HepG2 (cell line): ENCODE measurements at regions not wholly inside any gene's neighbourhood (a gene's known extent, or its start where the extent isn't known, plus 50 kb on each side); places are given as distances from the start of the nearest gene placed in this dataset.

Experiments used
- EP300 ChIP-seq, 3 experiments: sonication (generic) in 1 of 3; formaldehyde crosslinking in 1 of 3; IDR thresholded peaks; 2 replicates each; pipeline versions ENCODE4 v1.5.1 to v1.6.1; 2011 to 2020; ENCODE audit warnings: low read depth in 2 of 3, low read length in 2 of 3, borderline replicate concordance in 1 of 3, improper control_type of control experiment in 1 of 3, mild to moderate bottlenecking in 1 of 3, missing genetic modification reagents in 1 of 3, moderate library complexity in 1 of 3
- POLR2A ChIP-seq, 2 experiments: IDR thresholded peaks; 2 replicates each; pipeline ENCODE4 v1.6.1; 2011; ENCODE audit warnings: low read depth in 2 of 2, low read length in 2 of 2, mild to moderate bottlenecking in 1 of 2, moderate library complexity in 1 of 2; ENCODE audit not compliant: insufficient read depth in 1 of 2
- SP4 ChIP-seq: sonication (generic); formaldehyde crosslinking; IDR thresholded peaks from 2 replicates; pipeline ENCODE4 v1.8.1; 2023; ENCODE audit warnings: mild to moderate bottlenecking, missing genetic modification reagents
- TFAP4 ChIP-seq: sonication (generic); IDR thresholded peaks from 2 replicates; pipeline ENCODE4 v1.6.1; 2016; ENCODE audit warnings: low read depth, borderline replicate concordance
- ZFP36 ChIP-seq: fragments of 150-350 bp; IDR thresholded peaks from 2 replicates; pipeline ENCODE4 v1.6.1; 2018; ENCODE audit warnings: borderline replicate concordance, low read length, low read depth; ENCODE audit not compliant: partially characterized antibody
- ZNF232 ChIP-seq: sonication (generic); formaldehyde crosslinking; IDR thresholded peaks from 2 replicates; pipeline ENCODE4 v1.4.0; 2020; ENCODE audit warnings: missing genetic modification reagents, borderline replicate concordance
- ZNF34 ChIP-seq: sonication (generic); formaldehyde crosslinking; IDR thresholded peaks from 2 replicates; pipeline ENCODE4 v1.4.0; 2020; ENCODE audit warnings: mild to moderate bottlenecking, missing genetic modification reagents, borderline replicate concordance
- TF ChIP-seq, protein P1 (sequence below): IDR thresholded peaks from 2 replicates; pipeline ENCODE4 v1.6.1; 2016; ENCODE audit warnings: control low read depth

DNA sequence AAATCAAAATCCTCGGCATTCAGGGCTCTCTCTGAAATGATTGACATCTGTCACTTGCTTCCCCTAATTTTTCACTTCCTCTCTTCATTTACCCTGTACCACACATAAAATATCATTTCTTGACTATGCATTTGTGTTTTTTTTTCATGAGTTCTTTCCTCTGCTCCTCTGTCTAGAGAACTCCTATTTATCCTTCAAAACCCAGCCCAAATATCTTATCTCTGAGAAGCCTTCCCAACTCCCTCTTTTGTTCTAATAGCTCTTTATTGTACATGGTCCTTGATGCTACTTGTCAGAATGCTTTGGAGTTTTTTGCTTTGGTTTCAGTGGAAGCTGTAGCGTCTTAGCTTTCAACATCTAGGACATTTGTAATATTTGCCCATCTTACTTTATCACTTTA, 190.2 kb upstream of the CTBP2 start:
- no peak for TF ChIP-seq TFAP4
- TF ChIP-seq ZFP36, result no peak
- no peak for TF ChIP-seq ZNF34 (CRISPR knock-in tag)
- TF ChIP-seq SP4 (CRISPR knock-in tag), result no peak
- TF ChIP-seq, protein P1, sequence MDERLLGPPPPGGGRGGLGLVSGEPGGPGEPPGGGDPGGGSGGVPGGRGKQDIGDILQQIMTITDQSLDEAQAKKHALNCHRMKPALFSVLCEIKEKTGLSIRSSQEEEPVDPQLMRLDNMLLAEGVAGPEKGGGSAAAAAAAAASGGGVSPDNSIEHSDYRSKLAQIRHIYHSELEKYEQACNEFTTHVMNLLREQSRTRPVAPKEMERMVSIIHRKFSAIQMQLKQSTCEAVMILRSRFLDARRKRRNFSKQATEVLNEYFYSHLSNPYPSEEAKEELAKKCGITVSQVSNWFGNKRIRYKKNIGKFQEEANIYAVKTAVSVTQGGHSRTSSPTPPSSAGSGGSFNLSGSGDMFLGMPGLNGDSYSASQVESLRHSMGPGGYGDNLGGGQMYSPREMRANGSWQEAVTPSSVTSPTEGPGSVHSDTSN (CRISPR knock-in tag), result no peak
- TF ChIP-seq EP300 (IDR thresholded peaks at IDR 0.05; ENCODE audit: low read depth in 2 of 2, low read length in 2 of 2), result no peak
- no peak for TF ChIP-seq EP300 (CRISPR knock-in tag; IDR thresholded peaks at IDR 0.05; ENCODE audit: borderline replicate concordance)
- no peak for TF ChIP-seq POLR2A (IDR thresholded peaks at IDR 0.05; ENCODE audit: insufficient read depth in 1 of 2, low read depth in 2 of 2, low read length in 2 of 2)
- TF ChIP-seq ZNF232 (CRISPR knock-in tag), result no peak
